ENCODE measurements at regions not wholly inside any gene's neighbourhood (a gene's known extent, or its start where the extent isn't known, plus 50 kb on each side); places are given as distances from the start of the nearest gene placed in this dataset.

DNA sequence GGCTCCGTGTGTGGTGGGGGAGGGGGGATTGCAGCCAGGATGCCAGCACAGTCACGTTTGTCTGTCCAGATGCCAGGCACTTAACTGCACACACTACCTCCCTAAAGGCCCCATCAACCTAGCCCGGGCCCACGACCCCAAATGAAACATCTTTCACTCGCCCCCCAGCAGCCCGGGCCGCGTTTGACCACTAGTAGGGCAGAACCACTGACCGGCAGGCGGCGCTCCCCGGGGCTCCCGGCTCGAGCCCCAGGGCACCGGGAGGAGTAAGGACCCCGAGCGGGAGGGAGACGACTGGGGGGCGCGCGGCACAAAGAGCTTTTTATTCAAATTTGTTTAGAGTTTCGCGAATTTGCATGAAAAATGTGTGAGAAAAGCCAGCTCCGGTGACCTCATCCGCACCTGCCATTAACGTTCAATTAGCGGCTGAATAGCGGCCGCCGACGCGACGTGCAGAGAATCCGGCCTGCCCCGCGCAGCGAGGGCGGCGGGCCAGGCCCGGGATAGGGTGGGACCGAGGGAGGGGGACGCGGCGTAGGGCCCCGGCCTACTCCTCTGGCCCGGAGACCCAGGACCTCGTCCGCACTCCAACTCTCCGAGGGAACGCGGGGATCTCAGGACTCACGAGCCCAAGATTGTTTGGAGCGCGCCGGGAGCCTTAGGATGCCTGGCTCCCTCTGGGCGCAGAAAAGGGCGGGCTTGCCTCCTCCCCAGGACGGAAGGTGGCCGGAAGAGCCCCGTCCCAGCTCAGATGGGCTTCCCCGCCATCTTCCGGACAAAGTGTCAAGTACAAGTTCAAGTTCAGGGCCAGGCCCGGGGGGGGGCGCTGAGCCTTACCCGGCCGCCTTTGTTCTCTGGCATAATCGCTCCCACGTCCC, 64.9 kb upstream of the POLG start:
- DNase-seq: peak; percentile 22

DNA sequence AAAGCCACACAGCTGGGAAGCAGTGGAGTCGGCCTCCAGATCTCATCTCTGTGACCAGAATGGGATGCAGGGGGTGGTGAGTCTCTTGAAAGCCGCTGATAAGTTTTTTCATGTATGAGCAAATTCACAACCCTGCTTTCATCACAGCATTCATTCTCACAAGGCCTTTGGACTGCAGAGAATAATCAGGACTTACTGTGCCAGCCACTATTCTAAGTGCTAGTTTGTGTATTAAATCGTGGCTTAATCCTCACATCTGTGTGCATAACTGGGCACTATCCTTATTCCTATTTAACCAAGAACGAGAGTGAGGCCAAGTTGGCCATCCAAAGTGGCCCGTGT, 64.2 kb upstream of the POLG start:
- DNase-seq: no peak

DNA sequence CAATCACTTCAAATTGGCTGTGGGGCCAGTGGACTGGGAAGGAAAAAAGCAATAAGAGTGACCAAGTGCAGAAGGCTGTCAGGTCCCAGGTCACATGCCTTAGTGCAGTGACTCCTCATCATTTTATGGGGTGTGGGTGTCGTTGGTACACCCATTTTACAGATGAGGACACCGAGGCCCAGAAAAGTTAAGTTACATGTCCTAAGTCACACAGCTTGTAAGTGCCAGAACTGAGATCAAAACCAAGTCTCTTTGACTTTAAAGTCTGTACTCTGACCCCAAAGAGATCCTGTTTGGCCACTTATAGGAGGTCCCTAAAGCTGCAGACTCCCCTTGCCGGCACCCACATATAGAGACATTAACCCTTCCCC, 63.0 kb upstream of the POLG start:
- DNase-seq: no peak

DNA sequence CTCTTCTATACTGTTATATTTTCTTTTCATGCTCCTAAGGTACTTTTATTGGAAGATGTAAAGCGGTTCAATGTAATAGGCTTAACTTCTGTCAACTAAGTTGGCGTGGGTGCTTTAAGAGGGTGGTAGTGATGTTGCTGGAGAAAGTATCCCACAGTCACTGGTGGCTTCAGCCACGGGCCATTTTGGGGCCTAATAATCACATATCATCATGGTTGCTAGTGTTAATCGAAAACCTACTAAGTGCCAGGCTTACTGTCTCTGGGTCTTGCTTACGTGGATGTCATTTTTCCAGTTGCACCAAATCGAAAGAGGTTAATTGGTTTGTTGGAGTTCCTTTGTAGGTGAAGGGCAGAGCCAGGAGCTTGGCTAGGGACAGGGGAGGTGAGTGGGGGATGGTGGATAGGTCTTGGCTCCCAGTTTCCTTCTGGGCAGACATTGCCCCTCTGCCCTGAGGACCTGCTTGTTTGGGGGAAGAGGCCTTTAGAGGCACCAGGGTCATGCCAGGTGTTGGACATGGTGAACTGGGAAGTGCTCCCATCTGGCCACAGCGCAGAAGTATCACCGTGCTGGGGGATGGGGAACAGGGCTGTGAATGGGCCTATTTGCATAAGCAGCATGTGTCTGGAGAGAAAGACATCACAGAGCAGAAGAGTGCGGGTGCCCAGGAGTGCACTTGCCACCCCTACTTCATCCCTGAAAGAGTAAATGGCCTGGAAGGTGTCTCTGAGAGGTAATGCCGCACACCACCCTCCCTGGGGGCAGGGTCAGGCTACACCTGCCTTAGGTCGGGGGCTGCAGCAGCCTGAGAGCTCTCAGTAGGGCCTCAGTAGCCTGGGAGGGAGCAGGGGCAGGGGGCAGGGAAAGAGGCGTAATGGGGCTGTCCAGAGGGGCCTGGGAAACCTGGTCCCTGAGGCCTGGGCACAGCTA, 62.4 kb upstream of the POLG start:
- DNase-seq: no peak

DNA sequence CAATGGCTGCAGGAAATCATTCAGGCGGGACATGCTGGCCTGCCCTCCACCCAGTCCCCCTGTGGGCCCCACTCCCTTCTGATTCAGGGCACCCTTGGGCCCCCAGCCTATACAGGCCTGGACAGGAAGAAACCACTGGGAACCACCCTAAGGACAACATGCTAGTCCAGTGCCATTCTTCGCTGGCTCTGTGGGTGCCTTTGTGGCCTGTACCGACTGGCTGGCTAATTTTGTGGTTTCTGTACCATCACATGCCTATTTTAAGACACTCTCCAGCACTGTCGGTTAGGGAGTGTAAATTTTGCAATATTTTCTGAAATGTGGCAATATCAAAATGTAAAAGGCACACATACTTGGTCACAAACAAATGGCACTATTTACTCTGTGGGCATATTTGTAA, 61.4 kb upstream of the POLG start:
- no peak for DNase-seq

DNA sequence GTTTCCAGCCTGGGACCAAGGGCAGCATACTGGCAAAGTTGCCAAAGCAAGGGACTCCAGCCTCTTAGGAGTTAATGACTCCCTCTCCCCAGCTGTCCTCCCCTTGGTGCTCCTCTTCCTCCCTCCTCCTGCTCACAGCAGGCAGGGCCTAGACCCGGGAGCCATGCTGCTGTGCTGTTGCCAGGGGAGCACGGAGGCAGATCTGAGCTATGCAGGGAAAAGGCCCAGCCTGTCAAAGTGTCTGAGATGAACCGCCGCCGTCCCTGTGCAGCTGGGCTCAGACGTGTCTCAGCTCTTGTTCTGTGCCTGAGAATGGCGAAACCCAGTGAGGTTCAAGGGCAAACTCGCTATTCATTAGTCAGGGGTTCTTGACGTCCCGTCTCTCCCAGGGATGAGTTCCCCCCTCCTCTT, 60.8 kb upstream of the POLG start:
- no peak for DNase-seq

DNA sequence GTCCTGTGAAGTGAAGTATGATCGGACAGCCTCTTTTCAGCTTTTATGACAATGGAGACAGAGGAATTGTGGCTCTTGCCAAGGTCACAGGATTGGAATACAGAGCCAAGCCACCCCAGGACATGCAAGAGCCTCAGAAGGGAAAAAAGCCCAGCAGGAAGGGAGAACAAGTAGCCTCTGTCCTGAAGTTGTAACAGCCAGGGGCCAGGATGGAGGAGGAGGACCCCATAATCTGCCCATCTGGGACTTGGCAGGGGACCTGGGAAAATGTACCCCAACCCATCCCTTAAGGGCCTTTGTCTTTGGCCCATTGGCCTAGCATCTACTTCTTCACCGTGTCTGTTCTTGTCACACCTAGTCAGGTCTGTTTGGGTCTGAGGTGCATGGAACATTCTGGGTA, 60.4 kb upstream of the POLG start:
- DNase-seq: no peak

DNA sequence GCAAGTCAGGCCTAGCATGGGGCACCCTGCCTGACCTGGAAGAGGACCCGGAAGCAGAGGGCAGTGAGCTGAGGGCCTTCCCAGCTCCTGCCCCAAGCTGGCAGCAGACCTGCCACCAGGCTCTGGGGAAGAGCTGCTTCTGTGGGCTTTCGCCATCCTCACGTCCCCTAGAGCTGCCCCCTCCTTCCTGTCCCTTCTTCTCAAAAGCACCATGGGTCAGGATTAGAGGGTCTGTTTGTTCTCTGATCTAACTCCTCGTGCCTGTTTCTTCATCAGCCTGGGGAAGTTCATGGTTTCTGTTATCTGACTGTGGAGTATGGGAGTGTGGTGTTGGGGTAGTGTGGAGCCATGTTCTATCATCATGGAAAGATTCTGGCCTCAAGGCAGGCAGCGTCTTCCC, 58.4 kb upstream of the POLG start:
- DNase-seq: no peak

DNA sequence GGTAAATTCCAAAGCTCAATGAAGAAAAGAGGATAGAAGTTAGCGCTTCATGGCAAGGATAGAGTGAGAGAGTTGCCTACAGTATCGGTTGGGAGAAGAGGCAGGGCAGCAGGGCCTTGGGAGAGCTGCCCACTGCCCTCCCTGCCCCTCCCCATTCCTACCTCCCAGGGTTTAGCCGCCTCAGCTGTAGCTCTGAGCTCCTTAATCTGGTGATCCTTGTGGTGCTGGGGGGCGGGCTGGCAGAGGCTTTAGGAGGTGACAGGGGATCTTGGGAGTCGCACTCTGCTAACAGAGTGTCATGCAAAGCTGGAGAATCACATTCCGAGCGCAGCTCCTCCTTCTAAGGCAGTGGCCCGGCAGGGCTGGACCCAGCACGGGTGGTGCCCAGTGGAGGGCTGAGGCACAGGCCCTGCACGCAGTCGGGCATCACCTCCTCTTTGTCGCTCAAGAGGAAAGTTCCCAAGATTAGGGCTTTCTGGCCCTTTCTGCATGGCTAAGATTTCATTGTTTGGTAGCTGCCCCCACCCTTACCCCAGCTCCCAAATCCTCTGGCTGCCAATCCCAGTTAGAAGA, 57.1 kb upstream of the POLG start:
- DNase-seq: no peak

DNA sequence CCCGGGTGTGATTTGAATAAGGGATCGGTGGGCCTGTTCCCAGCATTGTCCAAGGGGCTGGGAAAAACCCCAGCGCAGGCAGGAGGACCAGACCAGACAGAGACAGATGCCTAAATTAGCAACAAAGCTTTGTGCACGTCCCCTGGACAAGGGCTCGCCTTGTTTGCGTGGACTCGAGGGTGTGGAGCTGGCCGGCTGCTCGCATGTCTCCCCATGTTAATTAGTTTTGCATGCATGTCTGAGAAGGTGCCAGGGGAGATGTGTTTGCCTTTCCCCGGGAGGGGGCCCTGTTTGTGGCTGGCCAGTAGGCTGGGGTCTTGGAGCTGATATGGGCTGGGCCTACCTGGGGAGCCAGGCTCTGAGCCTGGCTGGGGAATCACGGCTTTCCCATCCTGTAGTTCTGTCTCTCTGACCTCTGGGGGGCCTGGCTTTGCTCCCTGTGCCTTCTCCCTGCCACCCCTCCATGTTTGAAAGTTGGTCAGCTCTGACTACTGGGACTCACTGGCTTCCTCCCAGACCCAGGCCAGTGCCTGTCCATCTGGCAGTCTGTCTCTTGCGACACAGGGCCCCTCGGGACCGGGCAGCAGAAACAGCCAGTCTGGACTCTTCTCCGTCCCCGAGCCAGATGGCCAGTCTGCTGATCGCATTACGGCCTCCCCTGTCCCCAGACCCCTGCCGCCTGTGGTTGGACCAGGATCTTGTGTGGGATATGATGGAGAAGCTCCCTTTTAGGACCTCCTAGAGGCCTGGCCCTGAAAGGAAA, 55.4 kb upstream of the POLG start:
- no peak for DNase-seq

DNA sequence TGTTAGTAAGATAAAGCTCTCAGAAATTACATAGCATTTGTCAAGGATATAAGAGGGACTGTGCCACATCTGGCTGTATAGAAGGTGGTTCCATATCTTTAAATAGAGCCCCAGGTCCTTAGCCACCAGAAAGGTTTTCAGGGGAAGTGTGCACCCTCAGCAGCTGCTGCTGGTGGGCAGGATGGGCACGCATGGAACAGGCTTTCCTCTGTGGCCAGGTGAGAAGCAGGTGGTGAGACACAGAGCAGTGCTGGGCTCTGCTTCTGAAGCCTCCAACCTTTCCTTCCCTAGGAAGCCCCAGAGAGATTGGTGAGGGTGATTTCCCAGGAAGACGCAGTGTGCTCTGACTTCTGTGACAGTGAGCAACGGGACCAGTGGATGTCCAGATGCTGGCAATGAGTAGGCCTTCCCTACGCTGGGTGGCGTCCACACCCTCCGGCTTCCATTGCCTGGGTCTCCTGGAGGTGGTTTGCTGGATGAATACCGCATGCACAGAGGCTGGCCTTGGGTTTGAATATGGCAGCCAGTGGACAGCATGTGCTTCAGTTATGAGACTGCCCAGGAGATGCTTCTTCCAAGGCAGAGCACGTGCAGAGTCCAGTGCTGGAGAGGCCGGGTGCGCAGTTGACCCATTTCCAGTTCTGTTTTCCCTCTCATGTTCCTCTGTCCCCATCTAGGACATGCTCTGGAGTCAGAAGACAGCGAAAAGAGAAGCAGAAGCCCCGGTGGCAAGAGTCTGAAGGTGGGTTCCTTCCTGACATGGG, 52.7 kb upstream of the POLG start:
- no peak for DNase-seq

DNA sequence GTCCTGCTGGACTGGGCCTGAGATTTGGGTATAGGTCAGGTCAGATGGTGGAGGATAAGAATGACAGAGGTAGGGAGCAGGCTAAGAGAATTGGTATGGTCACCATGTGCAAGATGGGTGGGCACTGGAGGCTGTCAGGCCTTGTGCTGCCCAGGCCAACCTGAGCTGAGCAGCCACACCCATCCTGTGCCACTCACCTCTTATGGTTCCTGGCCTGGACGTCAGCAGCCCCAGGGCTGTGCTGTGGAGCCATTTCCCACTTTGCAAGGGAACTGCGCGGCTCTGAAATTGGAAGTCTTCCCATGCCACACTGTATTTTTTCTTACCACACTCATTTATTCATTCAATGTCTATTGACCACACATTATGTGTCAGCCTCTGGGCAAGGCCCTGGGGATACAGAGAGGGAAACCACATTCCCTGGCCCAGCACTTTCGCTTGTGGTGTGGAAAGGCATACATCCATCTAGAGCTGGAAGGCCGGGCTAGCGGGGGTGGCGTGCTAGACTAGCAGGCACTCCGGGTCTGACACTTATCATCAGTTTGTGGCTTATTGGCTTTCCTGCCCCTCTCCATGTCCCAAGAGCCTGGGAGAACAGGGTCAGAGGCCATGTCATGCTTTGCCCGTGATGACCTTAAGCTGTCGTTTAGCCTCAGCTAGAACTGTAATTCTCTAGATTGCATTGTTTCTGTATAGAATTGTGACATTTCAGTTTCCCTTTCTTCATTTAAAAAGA, 51.1 kb upstream of the POLG start:
- no peak for DNase-seq

All from NCI-H1092 treated with DMSO at 0.1 percent for 48 hours (cell line).